NT2/D1 (cell line): ENCODE measurements at regions not wholly inside any gene's neighbourhood (a gene's known extent, or its start where the extent isn't known, plus 50 kb on each side); places are given as distances from the start of the nearest gene placed in this dataset.
"Not testable (repeated sequence)": the region's sequence is repeated elsewhere in the genome, so short reads cannot be mapped to it uniquely, and the experiment has no call there.

Experiments used
- DNase-seq: peaks from one replicate; pipeline ENCODE4 v3.0.0-alpha.2; 2011; ENCODE audit warnings: low read depth, low spot score
- H3K27me3 ChIP-seq: 2 replicates; pipeline ENCODE4 v1.6.0; 2011; ENCODE audit warnings: mild to moderate bottlenecking; ENCODE audit not compliant: insufficient read length, insufficient read depth
- H3K36me3 ChIP-seq: 2 replicates; pipeline ENCODE4 v1.6.1; 2011; ENCODE audit warnings: mild to moderate bottlenecking, low read length, mixed read lengths; ENCODE audit not compliant: insufficient read depth, insufficient read length
- H3K4me1 ChIP-seq: 2 replicates; pipeline ENCODE4 v1.5.1; 2011; ENCODE audit not compliant: insufficient read depth, insufficient read length
- H3K4me3 ChIP-seq: 2 replicates; pipeline ENCODE4 v1.5.1; 2011; ENCODE audit warnings: low read depth; ENCODE audit not compliant: insufficient read length
- H3K9ac ChIP-seq: 2 replicates; pipeline ENCODE4 v1.6.0; 2011; ENCODE audit warnings: low read depth; ENCODE audit not compliant: insufficient read length
- H3K9me3 ChIP-seq: 2 replicates; pipeline ENCODE4 v1.5.1; 2011; ENCODE audit warnings: mild to moderate bottlenecking, low read length; ENCODE audit not compliant: insufficient read depth
- SUZ12 ChIP-seq: IDR thresholded peaks from 2 replicates; pipeline ENCODE4 v1.6.1; 2011; ENCODE audit not compliant: insufficient read length, insufficient read depth; ENCODE audit errors: extremely low read depth
- YY1 ChIP-seq: IDR thresholded peaks from 2 replicates; pipeline ENCODE4 v1.6.1; 2011; ENCODE audit not compliant: insufficient read length, insufficient read depth
- ZNF274 ChIP-seq: IDR thresholded peaks from 2 replicates; pipeline ENCODE4 v1.6.1; 2011; ENCODE audit warnings: mild to moderate bottlenecking, low read depth, low read length

DNA sequence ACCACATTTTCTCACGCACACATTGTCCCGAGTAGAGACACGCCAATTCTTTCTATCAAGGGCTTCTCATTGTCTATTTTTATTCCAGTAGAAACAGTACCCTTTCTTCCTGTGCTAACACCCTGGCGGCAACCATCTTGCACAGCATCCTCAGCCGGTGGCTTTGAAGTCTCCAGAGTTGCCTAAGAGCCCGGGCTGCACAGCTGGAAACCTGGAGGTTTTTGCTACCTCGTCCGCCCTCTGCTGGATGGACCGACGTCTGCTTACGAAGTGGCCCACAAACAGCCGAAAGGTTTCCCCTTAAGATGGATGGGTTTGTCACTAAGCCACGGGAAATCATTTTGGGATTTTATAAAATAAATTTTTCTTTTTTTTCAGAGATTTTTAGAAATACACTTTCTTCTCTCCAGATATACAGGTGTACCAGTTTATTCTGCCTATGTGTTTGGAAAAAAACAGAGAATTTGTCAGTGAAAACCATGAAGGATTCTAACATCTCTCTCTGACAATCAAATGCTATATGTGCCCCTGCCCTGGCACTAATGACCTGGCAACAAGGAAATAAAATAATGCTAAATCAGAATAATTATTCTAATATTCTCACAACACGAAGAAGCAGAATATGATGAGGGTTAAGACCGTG is 81.8 kb upstream of the FAM204A start:
- peak; percentile 94 for DNase-seq
- no peak overlapping the region for H3K9ac ChIP-seq
- no peaks in the 10 kb centered on the region for H3K9me3 ChIP-seq
- H3K4me1 ChIP-seq = no peaks in the 10 kb centered on the region
- H3K27me3 ChIP-seq = no peaks in the 10 kb centered on the region
- no peaks in the 10 kb centered on the region for H3K36me3 ChIP-seq
- TF ChIP-seq SUZ12 (no peak), YY1 (no peak), ZNF274 (no peak)
- no peak overlapping the region for H3K4me3 ChIP-seq

DNA sequence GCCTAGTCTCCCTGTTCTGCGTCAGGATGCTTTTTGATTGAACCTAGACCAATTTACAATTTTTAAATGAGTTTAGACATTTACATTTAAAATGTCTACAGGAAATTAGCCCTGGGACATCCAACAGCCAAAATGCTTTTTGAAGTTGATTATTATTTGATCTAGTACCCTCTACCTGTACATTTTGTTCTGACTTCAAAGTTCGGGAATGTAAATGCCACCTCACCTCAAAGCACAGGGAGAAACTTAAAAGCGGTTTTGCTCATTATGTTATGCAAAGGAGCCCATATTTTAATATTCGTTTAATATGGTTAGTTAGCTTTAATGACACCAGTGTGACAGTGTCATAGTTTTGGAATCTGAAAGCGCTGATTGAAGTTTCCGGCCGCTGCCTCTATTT is 80.1 kb upstream of the FAM204A start:
- TF ChIP-seq SUZ12 (no peak), ZNF274 (no peak), YY1 (no peak)
- no peaks in the 10 kb centered on the region for H3K27me3 ChIP-seq

DNA sequence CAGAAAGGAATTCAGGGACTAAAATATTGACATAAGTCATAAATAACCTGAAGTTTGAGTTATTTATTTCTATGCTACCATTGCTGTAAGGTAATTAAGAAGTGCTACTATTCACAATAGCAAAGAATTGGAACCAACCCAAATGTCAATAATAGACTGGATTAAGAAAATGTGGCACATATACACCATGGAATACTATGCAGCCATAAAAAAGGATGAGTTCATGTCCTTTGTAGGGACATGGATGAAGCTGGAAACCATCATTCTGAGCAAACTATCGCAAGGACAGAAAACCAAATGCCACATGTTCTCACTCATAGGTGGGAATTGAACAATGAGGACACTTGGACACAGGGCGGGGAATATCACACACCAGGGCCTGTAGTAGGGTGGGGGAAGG is 77.9 kb upstream of the FAM204A start:
- H3K4me3 ChIP-seq, DNase-seq, H3K9me3 ChIP-seq, H3K4me1 ChIP-seq, H3K9ac ChIP-seq, H3K36me3 ChIP-seq, H3K27me3 ChIP-seq: not testable (repeated sequence)

More for the DNA sequence above, 80.1 kb upstream of the FAM204A start:
- Histone ChIP-seq H3K9me3 (no peaks in the 10 kb centered on the region), H3K9ac (no peak overlapping the region), H3K36me3 (no peaks in the 10 kb centered on the region), H3K4me3 (no peak overlapping the region), H3K4me1 (no peaks in the 10 kb centered on the region)
- no peak for DNase-seq

DNA sequence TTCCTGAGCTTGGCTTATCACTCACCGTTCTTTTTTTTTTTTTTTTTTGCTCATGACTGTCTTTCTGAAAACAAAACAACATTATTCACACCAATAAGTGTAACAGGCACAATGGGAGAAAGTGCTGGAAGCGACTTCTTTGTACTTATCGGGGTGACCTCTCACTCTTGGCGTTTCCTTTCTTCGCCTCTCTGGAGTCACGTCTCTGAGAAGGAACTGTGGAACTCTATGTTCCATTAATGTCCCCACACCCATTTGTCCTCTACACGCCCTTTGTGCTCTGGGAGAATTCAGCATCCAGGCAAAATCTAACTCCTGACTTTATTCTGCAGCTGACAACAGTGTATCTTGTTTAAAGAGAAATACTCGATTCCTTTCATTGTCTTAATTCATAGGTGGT is 70.8 kb upstream of the FAM204A start:
- DNase-seq = no peak

DNA sequence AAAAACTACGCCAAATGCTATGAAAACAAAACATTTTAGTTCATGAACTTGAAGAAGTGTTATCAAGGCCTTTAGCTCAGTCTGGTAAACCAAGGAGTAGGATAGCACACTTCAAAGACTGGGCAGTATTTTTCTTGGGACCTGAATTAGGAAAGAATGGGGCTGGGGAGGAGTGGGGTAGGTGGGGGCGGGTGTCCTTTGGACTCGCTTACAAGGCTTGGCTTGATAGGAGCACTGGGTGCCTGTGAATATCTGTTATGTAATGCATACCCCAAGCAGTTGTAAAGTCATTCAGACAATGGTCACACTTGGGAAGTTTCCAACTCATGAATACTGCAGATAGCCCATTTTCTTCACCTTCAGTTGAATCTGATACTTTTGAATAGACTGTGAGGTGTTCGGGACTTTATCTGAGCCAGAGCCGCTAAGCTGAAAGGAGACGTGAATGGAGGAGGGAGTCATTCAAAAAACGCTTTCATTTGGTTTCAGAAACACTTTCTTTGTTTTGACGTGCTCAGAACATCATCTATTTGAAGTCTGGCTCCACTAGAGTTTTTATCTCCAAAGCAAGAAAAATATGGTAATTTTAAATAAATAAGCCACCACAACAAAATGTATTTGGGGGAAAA is 70.1 kb upstream of the FAM204A start:
- no peaks in the 10 kb centered on the region for H3K36me3 ChIP-seq
- no peak overlapping the region for H3K9ac ChIP-seq
- H3K27me3 ChIP-seq = no peaks in the 10 kb centered on the region
- TF ChIP-seq YY1 = no peak
- TF ChIP-seq ZNF274 = no peak
- TF ChIP-seq SUZ12 = no peak
- H3K4me1 ChIP-seq = no peaks in the 10 kb centered on the region
- no peak for DNase-seq
- H3K4me3 ChIP-seq = no peak overlapping the region
- no peaks in the 10 kb centered on the region for H3K9me3 ChIP-seq

More for the DNA sequence above, 70.8 kb upstream of the FAM204A start:
- TF ChIP-seq SUZ12 (no peak), ZNF274 (no peak), YY1 (no peak)
- H3K36me3 ChIP-seq = no peaks in the 10 kb centered on the region
- H3K4me1 ChIP-seq = no peaks in the 10 kb centered on the region
- H3K9ac ChIP-seq = no peak overlapping the region
- H3K9me3 ChIP-seq = no peaks in the 10 kb centered on the region
- H3K27me3 ChIP-seq = no peaks in the 10 kb centered on the region
- no peak overlapping the region for H3K4me3 ChIP-seq

DNA sequence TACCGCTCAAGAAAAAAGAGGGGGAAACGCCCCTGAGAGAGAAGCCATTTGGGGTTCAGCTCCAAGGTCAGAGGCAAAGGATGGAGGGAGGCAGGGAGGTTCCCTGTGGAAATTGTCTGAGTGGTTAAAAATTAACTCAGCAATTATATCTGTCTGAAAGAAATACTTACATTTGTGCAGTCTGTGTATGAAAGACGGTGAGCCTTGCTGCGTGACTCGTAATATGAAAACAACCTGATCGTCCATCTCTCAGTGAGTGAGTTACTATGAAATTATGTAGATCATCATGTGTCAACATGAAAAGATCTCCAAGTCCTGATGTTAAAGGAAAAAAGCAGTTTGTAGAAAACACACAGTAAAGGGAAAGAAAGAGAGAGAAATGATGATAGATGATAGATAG is 67.2 kb upstream of the FAM204A start:
- H3K27me3 ChIP-seq = no peaks in the 10 kb centered on the region

DNA sequence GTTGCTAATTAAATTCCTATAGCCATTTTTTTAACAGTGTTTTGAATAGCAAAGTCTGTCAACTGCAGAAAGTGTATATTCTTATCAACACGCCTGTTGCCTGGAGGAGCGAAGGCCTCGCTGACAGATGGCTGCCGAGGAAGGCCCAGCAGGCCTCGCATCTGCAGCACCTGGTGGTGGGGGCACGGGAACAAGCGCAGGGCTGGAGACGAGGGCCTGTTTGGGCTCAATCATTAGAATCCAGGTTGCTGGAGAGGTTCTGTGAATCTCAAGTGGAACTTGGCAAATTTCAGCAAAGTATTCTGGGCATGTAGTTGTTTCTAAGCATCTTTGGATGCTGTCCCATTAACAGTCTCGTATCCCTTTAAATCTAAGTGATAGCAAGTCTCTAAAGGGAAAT is 66.1 kb upstream of the FAM204A start:
- Histone ChIP-seq H3K9ac (no peak overlapping the region), H3K4me3 (no peak overlapping the region), H3K9me3 (no peaks in the 10 kb centered on the region), H3K27me3 (no peaks in the 10 kb centered on the region), H3K36me3 (no peaks in the 10 kb centered on the region), H3K4me1 (no peaks in the 10 kb centered on the region)
- DNase-seq = no peak
- TF ChIP-seq YY1 (no peak), SUZ12 (no peak)

More for the DNA sequence above, 67.2 kb upstream of the FAM204A start:
- no peak for TF ChIP-seq ZNF274
- TF ChIP-seq YY1 = no peak
- no peak for TF ChIP-seq SUZ12
- no peaks in the 10 kb centered on the region for H3K9me3 ChIP-seq
- H3K4me1 ChIP-seq = no peaks in the 10 kb centered on the region
- H3K9ac ChIP-seq = no peak overlapping the region
- no peaks in the 10 kb centered on the region for H3K36me3 ChIP-seq
- no peak for DNase-seq
- H3K4me3 ChIP-seq = no peak overlapping the region
